ENCODE measurements at regions not wholly inside any gene's neighbourhood (a gene's known extent, or its start where the extent isn't known, plus 50 kb on each side); places are given as distances from the start of the nearest gene placed in this dataset.

- TF ChIP-seq CTCF (IDR thresholded peaks at IDR 0.05; ENCODE audit: low read length) (no peak), EZH2 (optimal IDR thresholded peaks at IDR 0.05; ENCODE audit: low read depth, low read length) (no peak), EZH2phosphoT487 (IDR thresholded peaks at IDR 0.05; ENCODE audit: low read length) (no peak)
Measured at GRCh38 chrX:82816001-82816400, 692.1 kb upstream of the POU3F4 start.

Data from MM.1S (cell line).